ENCODE measurements at regions not wholly inside any gene's neighbourhood (a gene's known extent, or its start where the extent isn't known, plus 50 kb on each side); places are given as distances from the start of the nearest gene placed in this dataset.

DNA sequence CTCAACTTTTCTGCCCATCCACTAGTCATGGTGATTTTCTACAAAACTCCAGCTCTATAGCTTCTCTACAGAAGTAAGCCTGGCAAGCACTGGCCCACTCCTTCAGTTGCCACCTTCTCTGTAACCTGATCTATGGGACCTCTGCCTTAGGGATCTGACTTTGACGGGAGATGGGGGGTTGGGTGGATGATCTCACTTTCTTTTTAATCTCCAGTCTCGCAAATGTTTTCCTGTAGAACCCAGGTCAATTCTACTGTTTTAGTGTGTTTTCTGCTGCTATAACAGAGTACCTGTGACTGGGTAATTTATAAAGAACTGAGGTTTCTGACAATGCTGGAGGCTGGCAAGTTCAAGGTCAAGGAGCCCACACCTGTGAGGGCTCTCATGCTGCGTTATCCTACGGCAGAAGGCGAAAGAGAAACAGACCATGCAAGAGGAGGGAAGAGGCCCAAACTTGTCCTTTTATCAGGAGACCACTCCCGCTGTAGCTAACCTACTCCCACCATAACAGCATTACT lies 189.9 kb upstream of the THRB start:
- no TSS peak for BruUV-seq (replicated peaks)
- TF ChIP-seq MYC (IDR thresholded peaks at IDR 0.05; ENCODE audit: low read depth, low read length) (no peak), EZH2 (IDR thresholded peaks at IDR 0.05; ENCODE audit: borderline replicate concordance, low read depth, low read length, severe bottlenecking) (no peak)
- POLR2A ChIA-PET, result interaction anchor here (0.6 kb wide), 1 partner anchor 431 kb away, joined by 3 read pairs; no protein-coding TSS in a partner anchor
- FAIRE-seq, result no peak
- Histone ChIP-seq H2AFZ (ENCODE audit: low read depth, low read length) (no peak overlapping the region), H3K9me1 (replicated peaks; ENCODE audit: control insufficient read depth, extremely low read depth, insufficient read depth, low read length) (no peaks in the 10 kb centered on the region), H3K79me2 (ENCODE audit: control insufficient read depth, insufficient read depth, low read length) (no peaks in the 10 kb centered on the region), H4K20me1 (replicated peaks; ENCODE audit: control insufficient read depth, extremely low read depth, insufficient read depth, low read length) (no peaks in the 10 kb centered on the region), H3K27me3 (ENCODE audit: control insufficient read depth in 2 of 2, insufficient read depth in 2 of 2, low read length in 2 of 2) (peaks cover 2 to 4% of the 10 kb centered on the region in 2 experiments), H3K27ac (ENCODE audit: insufficient read depth, low read depth, low read length) (no peak overlapping the region), H3K36me3 (ENCODE audit: control insufficient read depth in 2 of 2, extremely low read depth in 1 of 2, insufficient read depth in 2 of 2, low read length in 2 of 2) (no peaks in the 10 kb centered on the region), H3K9me3 (replicated peaks; ENCODE audit: control insufficient read depth, insufficient read depth, low read length) (no peaks in the 10 kb centered on the region), H3K9ac (replicated peaks; ENCODE audit: extremely low read depth, insufficient read depth, low read length) (no peak overlapping the region), H3K4me2 (ENCODE audit: insufficient read depth, low read length) (no peak overlapping the region), H3K4me1 (ENCODE audit: control insufficient read depth, extremely low read depth, insufficient read depth, low read length) (no peaks in the 10 kb centered on the region), H3K4me3 (replicated peaks in 1 of 3; ENCODE audit: insufficient read depth in 1 of 3, low read depth in 1 of 3, low read length in 3 of 3) (no peak overlapping the region)
- dilution Hi-C loops (cut with MboI; ENCODE audit: extremely low pct_ligation_motif_present, low sequenced_read_pairs), result no loop called here
- intact Hi-C loops (cut with micrococcal nuclease), result loop anchor here (5.0 kb wide), 1 partner anchor 187 kb away; no protein-coding TSS in a partner anchor
- no peak for DNase-seq (ENCODE audit: low read depth, low spot score)
- CTCF ChIA-PET, result interaction anchor here (0.6 to 4.1 kb wide), 28 partner anchors 9 to 909 kb away, joined by 3 to 99 read pairs (median 5); no protein-coding TSS in a partner anchor

DNA sequence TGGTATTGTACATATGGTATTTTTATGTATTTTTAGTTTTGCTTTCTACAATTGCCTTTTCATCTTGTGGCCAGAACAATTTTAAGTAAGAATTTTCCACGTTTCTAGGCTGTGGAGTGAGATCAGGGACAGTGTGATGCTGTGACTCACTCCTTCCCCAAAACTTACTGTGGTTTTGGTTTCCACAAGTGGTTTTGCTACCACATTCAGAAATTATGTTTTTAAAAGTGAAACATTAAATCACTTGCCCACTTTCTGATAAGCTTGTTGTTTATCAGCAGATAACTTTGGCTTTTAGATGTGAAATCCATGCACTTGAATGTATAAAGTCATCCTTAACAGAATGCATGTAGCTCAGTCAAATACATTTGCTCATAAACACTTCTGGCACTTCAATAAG lies 192.2 kb upstream of the THRB start:
- CTCF ChIA-PET, result interaction anchor here (1.2 to 2.2 kb wide), 2 partner anchors 423 to 501 kb away, joined by 3 to 9 read pairs; no protein-coding TSS in a partner anchor
- no peak overlapping the region for H3K9ac ChIP-seq (replicated peaks; ENCODE audit: extremely low read depth, insufficient read depth, low read length)
- no peaks in the 10 kb centered on the region for H3K9me1 ChIP-seq (replicated peaks; ENCODE audit: control insufficient read depth, extremely low read depth, insufficient read depth, low read length)
- H3K4me3 ChIP-seq (replicated peaks in 1 of 3; ENCODE audit: insufficient read depth in 1 of 3, low read depth in 1 of 3, low read length in 3 of 3), result no peak overlapping the region
- POLR2A ChIA-PET, result no interaction called here
- FAIRE-seq (no peak), DNase-seq (ENCODE audit: low read depth, low spot score) (no peak)
- BruUV-seq (replicated peaks), result no TSS peak
- H3K9me3 ChIP-seq (replicated peaks; ENCODE audit: control insufficient read depth, insufficient read depth, low read length), result no peaks in the 10 kb centered on the region
- no peaks in the 10 kb centered on the region for H3K36me3 ChIP-seq (ENCODE audit: control insufficient read depth in 2 of 2, extremely low read depth in 1 of 2, insufficient read depth in 2 of 2, low read length in 2 of 2)
- H2AFZ ChIP-seq (ENCODE audit: low read depth, low read length), result no peak overlapping the region
- dilution Hi-C loops (cut with MboI; ENCODE audit: extremely low pct_ligation_motif_present, low sequenced_read_pairs) (no loop called here), intact Hi-C loops (cut with micrococcal nuclease) (no loop called here)
- TF ChIP-seq GATA2 (IDR thresholded peaks at IDR 0.05; ENCODE audit: insufficient read depth, insufficient read length, low read depth, low read length) (no peak), POLR2AphosphoS5 (IDR thresholded peaks at IDR 0.05; ENCODE audit: insufficient read depth, low read depth, low read length) (no peak), JUN (IDR thresholded peaks at IDR 0.05; ENCODE audit: borderline replicate concordance, insufficient read depth, insufficient read length, low read depth) (no peak), MYC (IDR thresholded peaks at IDR 0.05; ENCODE audit: low read depth, low read length) (no peak), CTCF (IDR thresholded peaks at IDR 0.05; ENCODE audit: extremely low read depth in 1 of 2, insufficient read depth in 1 of 2, low read depth in 1 of 2, low read length in 2 of 2) (no peak), MAX (IDR thresholded peaks at IDR 0.05; ENCODE audit: insufficient read depth, insufficient read length) (no peak), POLR2A (IDR thresholded peaks at IDR 0.05; ENCODE audit: low read depth, low read length) (no peak), EZH2 (IDR thresholded peaks at IDR 0.05; ENCODE audit: borderline replicate concordance, low read depth, low read length, severe bottlenecking) (no peak), FOS (IDR thresholded peaks at IDR 0.05; ENCODE audit: borderline replicate concordance, insufficient read depth, low read length) (no peak)
- no peaks in the 10 kb centered on the region for H3K79me2 ChIP-seq (ENCODE audit: control insufficient read depth, insufficient read depth, low read length)
- H4K20me1 ChIP-seq (replicated peaks; ENCODE audit: control insufficient read depth, extremely low read depth, insufficient read depth, low read length), result no peaks in the 10 kb centered on the region
- H3K27me3 ChIP-seq (ENCODE audit: control insufficient read depth in 2 of 2, insufficient read depth in 2 of 2, low read length in 2 of 2), result peaks cover 2 to 4% of the 10 kb centered on the region in 2 experiments
- H3K4me2 ChIP-seq (ENCODE audit: insufficient read depth, low read length), result no peak overlapping the region
- H3K27ac ChIP-seq (ENCODE audit: insufficient read depth, low read depth, low read length), result no peak overlapping the region
- no peaks in the 10 kb centered on the region for H3K4me1 ChIP-seq (ENCODE audit: control insufficient read depth, extremely low read depth, insufficient read depth, low read length)

All from endothelial cell of umbilical vein (primary cell).